HG03196 (cell line): ENCODE measurements at regions not wholly inside any gene's neighbourhood (a gene's known extent, or its start where the extent isn't known, plus 50 kb on each side); places are given as distances from the start of the nearest gene placed in this dataset.

Source experiments
- ATAC-seq: cut with Tn5 transposase; IDR thresholded peaks from one replicate; pipeline ENCODE4 v1.9.1; 2021; ENCODE audit not compliant: unreplicated experiment

GRCh38 chr2:7899923-7900322 lies 781.9 kb upstream of the ID2 start:
- ATAC-seq, result no peak

GRCh38 chr2:7900593-7900992 lies 781.3 kb upstream of the ID2 start:
- no peak for ATAC-seq

GRCh38 chr2:7902251-7902765 lies 779.5 kb upstream of the ID2 start:
- ATAC-seq, result no peak

GRCh38 chr2:7904319-7904718 lies 777.5 kb upstream of the ID2 start:
- no peak for ATAC-seq

- ATAC-seq, result no peak
These were observed 776.1 kb upstream of the ID2 start for GRCh38 chr2:7905756-7906155.

- no peak for ATAC-seq
These were observed 775.4 kb upstream of the ID2 start for GRCh38 chr2:7906431-7906830.

GRCh38 chr2:7907041-7907440 lies 774.8 kb upstream of the ID2 start:
- ATAC-seq, result no peak

GRCh38 chr2:7910752-7911151 lies 771.1 kb upstream of the ID2 start:
- ATAC-seq, result no peak

- ATAC-seq, result no peak
These were observed 770.7 kb upstream of the ID2 start for GRCh38 chr2:7911196-7911595.

GRCh38 chr2:7913974-7914373 lies 767.9 kb upstream of the ID2 start:
- no peak for ATAC-seq

- ATAC-seq, result no peak
These were observed 766.4 kb upstream of the ID2 start for GRCh38 chr2:7915302-7916091.

- ATAC-seq, result no peak
These were observed 765.2 kb upstream of the ID2 start for GRCh38 chr2:7916670-7917069.

GRCh38 chr2:7919510-7919909 lies 762.3 kb upstream of the ID2 start:
- no peak for ATAC-seq

- ATAC-seq, result no peak
These were observed 757.7 kb upstream of the ID2 start for GRCh38 chr2:7924023-7924762.

- ATAC-seq, result no peak
These were observed 756.4 kb upstream of the ID2 start for GRCh38 chr2:7925506-7925905.

- no peak for ATAC-seq
These were observed 754.2 kb upstream of the ID2 start for GRCh38 chr2:7927691-7928090.

GRCh38 chr2:7929281-7929680 lies 752.6 kb upstream of the ID2 start:
- no peak for ATAC-seq

GRCh38 chr2:7930800-7931635 lies 750.8 kb upstream of the ID2 start:
- no peak for ATAC-seq

- ATAC-seq, result no peak
These were observed 750.0 kb upstream of the ID2 start for GRCh38 chr2:7931808-7932207.

- no peak for ATAC-seq
These were observed 748.2 kb upstream of the ID2 start for GRCh38 chr2:7933672-7934071.

- no peak for ATAC-seq
These were observed 747.4 kb upstream of the ID2 start for GRCh38 chr2:7934476-7934875.
